ENCODE measurements at regions not wholly inside any gene's neighbourhood (a gene's known extent, or its start where the extent isn't known, plus 50 kb on each side); places are given as distances from the start of the nearest gene placed in this dataset.

- intact Hi-C loops (cut with micrococcal nuclease): no loop called here
- no peak for FAIRE-seq
- TF ChIP-seq, protein P1, sequence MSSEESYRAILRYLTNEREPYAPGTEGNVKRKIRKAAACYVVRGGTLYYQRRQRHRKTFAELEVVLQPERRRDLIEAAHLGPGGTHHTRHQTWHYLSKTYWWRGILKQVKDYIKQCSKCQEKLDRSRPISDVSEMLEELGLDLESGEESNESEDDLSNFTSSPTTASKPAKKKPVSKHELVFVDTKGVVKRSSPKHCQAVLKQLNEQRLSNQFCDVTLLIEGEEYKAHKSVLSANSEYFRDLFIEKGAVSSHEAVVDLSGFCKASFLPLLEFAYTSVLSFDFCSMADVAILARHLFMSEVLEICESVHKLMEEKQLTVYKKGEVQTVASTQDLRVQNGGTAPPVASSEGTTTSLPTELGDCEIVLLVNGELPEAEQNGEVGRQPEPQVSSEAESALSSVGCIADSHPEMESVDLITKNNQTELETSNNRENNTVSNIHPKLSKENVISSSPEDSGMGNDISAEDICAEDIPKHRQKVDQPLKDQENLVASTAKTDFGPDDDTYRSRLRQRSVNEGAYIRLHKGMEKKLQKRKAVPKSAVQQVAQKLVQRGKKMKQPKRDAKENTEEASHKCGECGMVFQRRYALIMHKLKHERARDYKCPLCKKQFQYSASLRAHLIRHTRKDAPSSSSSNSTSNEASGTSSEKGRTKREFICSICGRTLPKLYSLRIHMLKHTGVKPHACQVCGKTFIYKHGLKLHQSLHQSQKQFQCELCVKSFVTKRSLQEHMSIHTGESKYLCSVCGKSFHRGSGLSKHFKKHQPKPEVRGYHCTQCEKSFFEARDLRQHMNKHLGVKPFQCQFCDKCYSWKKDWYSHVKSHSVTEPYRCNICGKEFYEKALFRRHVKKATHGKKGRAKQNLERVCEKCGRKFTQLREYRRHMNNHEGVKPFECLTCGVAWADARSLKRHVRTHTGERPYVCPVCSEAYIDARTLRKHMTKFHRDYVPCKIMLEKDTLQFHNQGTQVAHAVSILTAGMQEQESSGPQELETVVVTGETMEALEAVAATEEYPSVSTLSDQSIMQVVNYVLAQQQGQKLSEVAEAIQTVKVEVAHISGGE (CRISPR knock-in tag; IDR thresholded peaks at IDR 0.05): no peak
- TF ChIP-seq CHAMP1 (IDR thresholded peaks at IDR 0.05): no peak
- TF ChIP-seq, protein P2, sequence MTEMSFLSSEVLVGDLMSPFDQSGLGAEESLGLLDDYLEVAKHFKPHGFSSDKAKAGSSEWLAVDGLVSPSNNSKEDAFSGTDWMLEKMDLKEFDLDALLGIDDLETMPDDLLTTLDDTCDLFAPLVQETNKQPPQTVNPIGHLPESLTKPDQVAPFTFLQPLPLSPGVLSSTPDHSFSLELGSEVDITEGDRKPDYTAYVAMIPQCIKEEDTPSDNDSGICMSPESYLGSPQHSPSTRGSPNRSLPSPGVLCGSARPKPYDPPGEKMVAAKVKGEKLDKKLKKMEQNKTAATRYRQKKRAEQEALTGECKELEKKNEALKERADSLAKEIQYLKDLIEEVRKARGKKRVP (CRISPR knock-in tag; IDR thresholded peaks at IDR 0.05): no peak
Observed at GRCh38 chr10:4068629-4069028, 283.6 kb upstream of the KLF6 start.

More at GRCh38 chr10:4068629-4069028, 283.6 kb upstream of the KLF6 start:
- no peaks in the 10 kb centered on the region for H3K9me3 ChIP-seq (replicated peaks; ENCODE audit: control insufficient read depth, insufficient read depth, low read depth, low read length)
- H3K27me3 ChIP-seq (ENCODE audit: control insufficient read depth in 2 of 2, insufficient read depth in 2 of 2, low read length in 2 of 2): peaks cover 4 to 26% of the 10 kb centered on the region in 2 experiments; a peak in 4 of 5 replicates
- WGBS (ENCODE audit: insufficient coverage, low coverage, missing lambda C conversion rate): 3% methylated on average over 3 of the region's 3 CpGs
- in situ Hi-C loops (cut with MboI): no loop called here
- H3K9ac ChIP-seq (ENCODE audit: insufficient read depth in 1 of 2, low read depth in 2 of 2, low read length in 2 of 2): no peak overlapping the region
- no peaks in the 10 kb centered on the region for H3K79me2 ChIP-seq (ENCODE audit: control insufficient read depth, insufficient read depth, low read length)
- no peaks in the 10 kb centered on the region for H3K9me1 ChIP-seq (ENCODE audit: control insufficient read depth, insufficient read depth, low read length)
- ChIA-PET POLR2A (no interaction called here), CTCF (ENCODE audit: low intra/inter-chr PET ratio) (no interaction called here)
- no peak for ATAC-seq
- H3K36me3 ChIP-seq (ENCODE audit: control insufficient read depth, insufficient read depth, low read length): no peaks in the 10 kb centered on the region
- H3K4me1 ChIP-seq (replicated peaks in 1 of 2; ENCODE audit: control insufficient read depth in 2 of 2, insufficient read depth in 2 of 2, low read length in 2 of 2): no peaks in the 10 kb centered on the region; a peak in 1 of 5 replicates
- DNase-seq (ENCODE audit: extremely low read depth in 1 of 4, low spot score in 3 of 4): no peak
- H3K4me3 ChIP-seq: no peak overlapping the region
- no peaks in the 10 kb centered on the region for H4K20me1 ChIP-seq (replicated peaks; ENCODE audit: control insufficient read depth, insufficient read depth, low read length)
- H2AFZ ChIP-seq (ENCODE audit: low read depth, low read length): no peak overlapping the region
- BruUV-seq (replicated peaks): no TSS peak
- no peak overlapping the region for H3K4me2 ChIP-seq (ENCODE audit: insufficient read depth, low read length)
- H3K27ac ChIP-seq (ENCODE audit: extremely low read depth, low read depth, low read length): no peak overlapping the region

Data from K562 (cell line).